Hippocampal formation (tissue), 2 donors: ENCODE measurements at regions not wholly inside any gene's neighbourhood (a gene's known extent, or its start where the extent isn't known, plus 50 kb on each side); places are given as distances from the start of the nearest gene placed in this dataset.

Source experiments
- DNase-seq, 2 donors: peaks; one replicate each; lab custom pipeline; 2025; lab: John Stamatoyannopoulos, UW

GRCh38 chr17:77419095-77419494, 278.3 kb downstream of the SEC14L1 start:
- DNase-seq = no peak

DNA sequence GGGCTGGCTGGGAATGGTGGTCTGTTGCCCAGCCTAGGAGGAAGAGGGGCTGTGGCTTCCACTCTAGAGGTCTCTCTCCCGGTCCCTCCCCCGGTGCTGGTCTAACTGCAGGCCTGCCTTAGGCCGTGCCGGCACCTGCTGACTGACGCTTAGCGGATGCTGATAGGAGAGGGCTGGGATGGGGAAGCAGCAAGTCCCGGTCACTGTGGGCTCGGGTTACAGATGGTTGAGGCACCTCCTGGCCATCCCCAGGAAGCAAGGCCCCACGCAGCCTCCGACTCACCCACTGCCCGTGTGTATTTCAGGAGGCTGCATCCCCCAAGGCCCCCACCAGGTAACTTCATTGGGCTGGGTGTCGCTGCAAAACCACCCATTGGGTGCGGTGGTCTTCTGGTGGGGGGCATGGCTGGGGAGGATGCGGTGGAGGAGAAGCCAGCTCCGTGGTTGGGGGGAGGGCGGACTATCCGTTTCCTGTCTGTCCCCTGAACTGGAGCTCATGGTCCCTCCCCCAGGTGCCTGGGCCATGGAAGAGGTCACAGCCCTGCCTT, 278.9 kb downstream of the SEC14L1 start:
- no peak for DNase-seq

- DNase-seq = no peak
Observed at GRCh38 chr17:77420095-77420803, 279.5 kb downstream of the SEC14L1 start.

DNA sequence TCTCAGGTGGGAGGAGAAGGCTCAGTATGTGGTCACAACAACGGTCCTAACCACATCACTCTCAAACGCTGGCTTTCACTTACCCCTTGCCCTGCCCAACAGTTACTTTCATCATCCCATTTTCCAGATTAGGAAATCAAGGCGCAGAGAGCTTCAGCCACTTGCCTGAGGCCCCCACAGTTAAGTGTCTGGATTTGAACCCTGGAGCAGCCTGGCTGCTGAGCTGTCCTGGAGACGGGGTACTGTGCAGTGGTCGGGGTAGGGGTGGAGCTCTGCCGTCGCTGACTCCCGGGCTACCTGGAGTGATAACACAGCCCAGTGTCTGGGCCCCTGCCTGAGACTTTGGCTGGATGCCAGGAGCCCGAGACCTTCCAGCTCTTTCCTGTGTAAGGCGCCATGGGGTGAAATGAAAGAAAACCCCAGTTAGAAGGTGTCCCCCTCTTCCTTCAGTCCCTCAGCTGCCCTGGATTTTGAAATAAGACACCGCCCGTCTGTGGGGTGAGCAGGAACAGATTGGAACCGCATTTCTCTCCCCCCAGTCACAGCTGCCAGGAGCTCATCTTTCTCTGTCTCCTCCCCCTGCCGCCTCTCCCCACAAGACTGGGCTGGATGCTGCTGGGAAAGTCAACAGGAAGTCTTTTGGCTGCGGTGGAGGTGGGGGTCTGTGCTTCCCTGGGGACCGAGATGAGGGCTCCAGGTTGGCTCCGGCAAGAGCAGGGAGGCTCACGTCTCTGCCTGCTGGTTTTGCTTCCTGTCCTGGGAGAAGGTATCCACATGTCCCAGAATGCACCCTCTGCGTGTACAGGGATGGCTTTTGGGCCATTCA, 280.2 kb downstream of the SEC14L1 start:
- no peak for DNase-seq

GRCh38 chr17:77421630-77421972, 280.8 kb downstream of the SEC14L1 start:
- no peak for DNase-seq

DNA sequence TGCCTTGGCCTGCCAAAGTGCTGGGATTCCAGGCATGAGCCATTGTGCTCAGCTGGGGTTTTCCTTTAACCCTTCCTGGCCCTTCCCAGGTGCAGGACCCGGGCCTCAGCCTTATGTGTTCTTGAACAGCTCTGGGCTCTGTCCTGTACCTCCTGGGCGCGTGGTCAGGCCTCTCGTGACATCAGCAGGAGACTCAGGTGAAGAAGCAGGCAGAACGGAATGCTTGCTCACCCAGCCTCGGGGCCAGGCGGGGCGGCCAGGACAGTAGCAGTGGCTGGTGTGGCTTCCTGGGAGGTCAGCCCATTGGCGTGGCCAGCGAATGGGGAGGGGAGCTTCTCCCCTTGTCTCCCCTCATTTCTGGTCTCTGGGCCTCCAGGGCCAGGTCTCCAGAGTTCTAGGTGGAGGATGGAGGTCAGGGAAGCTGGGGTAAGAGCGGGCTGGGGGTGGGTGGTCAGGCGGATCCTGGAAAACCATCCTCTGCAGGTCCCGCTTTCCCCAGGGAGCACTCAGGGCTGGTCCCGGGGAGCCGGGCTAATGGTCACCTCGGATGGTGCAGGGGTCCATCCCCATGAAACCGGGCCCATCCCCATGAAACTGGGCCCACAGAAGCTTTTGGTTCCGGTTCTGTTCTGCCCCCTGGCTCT, 281.5 kb downstream of the SEC14L1 start:
- no peak for DNase-seq

DNA sequence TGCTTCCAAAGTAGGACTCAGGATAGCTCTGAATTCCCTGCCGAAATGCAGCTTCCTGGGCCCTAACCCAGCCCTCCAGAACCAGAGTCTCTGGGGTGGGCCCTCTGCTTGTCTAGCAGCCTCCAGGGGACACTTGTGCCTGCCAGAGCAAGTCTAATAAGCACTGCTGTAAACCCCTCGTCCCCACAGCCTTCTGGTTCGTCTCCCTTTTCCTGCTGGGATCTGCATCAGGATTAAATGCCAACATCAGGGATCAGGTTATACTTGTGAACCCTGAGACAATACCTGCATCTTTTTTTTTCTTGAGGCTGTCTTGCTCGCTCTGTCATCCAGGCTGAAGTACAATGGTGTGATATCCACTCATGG, 282.0 kb downstream of the SEC14L1 start:
- DNase-seq = no peak

DNA sequence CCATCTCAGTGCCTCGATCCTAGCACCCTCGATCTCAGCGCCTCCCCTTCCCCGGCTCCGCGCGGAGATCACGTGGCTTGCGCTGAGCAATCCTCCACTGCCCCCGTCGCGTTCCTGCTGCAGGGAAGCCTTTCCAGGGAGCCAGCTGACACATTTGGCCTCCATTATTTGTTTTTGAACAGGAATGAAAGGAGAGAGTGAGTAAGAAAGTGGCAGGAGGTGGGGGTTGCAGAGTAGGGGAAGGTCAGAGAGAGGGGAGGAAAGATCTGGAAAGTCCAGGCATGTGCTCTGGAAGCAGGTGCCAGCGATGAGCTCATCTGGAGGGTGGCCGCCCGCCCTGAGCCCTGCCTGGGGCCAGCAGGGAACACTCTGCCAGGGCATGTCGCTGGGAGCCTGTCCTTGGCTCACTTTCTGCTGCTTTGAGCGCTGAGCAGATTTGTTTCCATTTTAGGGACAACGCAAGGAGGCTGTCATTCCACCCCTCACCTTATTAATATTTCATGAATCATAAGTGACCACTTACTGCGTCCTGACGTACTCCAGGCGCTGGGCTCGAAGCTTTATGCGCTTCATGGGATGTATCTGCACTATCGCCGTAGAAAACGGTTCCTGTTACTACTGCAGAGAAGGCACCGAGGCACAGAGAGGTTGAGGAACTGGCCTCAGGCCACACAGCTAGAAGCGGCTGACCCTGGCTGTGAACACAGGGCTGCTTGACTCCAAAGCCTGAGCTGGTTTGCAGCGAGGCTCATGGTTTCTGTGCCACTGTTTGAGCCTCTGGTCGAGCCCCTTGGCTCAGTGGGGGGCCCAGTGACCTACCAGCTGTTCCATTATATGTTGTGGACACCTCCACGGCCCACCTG, 283.1 kb downstream of the SEC14L1 start:
- DNase-seq = peak; percentile 52 to 58

GRCh38 chr17:77424585-77425344, 284.0 kb downstream of the SEC14L1 start:
- peak; percentile 36 to 77 for DNase-seq

- DNase-seq = no peak
Observed at GRCh38 chr17:77425348-77425747, 284.6 kb downstream of the SEC14L1 start.

- DNase-seq = no peak
Observed at GRCh38 chr17:77425791-77426641, 285.2 kb downstream of the SEC14L1 start.

- DNase-seq = no peak
Observed at GRCh38 chr17:77426676-77427386, 286.1 kb downstream of the SEC14L1 start.

- no peak for DNase-seq
Observed at GRCh38 chr17:77427391-77427991, 286.7 kb downstream of the SEC14L1 start.

DNA sequence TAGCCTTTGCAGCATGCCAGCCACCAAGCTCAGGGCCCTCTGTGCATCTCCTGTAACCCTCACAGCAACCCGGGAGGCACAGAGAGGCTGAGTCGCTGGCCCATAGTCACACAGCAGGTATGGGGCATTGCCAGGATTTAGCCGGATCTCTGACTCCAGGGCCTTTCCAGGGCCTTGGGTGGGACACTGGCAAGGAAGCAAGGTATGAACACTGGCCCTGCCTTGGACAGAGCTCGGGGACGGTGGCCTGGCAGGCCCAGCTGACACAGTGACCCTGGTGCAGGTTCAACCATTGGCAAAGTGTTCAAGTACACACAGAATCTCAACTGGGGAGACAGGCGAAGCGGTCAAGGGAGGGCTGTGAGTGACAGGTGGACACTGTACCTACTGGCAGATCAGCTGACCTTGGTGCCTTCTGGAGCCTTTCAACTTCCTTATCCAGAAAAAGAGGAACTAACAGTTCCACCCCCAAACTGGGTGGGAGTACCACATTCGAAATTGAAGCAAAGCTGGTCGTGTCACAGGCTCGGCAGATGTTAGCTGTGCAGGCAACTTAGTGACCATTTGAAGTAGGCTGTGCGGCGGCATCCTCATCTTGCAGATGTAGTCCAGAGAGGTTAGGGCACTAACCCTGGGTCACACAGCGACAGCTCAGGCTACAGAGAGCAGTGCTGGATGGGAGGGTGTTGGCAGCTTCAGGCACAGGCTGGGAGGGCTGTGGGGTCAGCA, 287.4 kb downstream of the SEC14L1 start:
- DNase-seq = peak in 1 of 2 donors; percentile 42

DNA sequence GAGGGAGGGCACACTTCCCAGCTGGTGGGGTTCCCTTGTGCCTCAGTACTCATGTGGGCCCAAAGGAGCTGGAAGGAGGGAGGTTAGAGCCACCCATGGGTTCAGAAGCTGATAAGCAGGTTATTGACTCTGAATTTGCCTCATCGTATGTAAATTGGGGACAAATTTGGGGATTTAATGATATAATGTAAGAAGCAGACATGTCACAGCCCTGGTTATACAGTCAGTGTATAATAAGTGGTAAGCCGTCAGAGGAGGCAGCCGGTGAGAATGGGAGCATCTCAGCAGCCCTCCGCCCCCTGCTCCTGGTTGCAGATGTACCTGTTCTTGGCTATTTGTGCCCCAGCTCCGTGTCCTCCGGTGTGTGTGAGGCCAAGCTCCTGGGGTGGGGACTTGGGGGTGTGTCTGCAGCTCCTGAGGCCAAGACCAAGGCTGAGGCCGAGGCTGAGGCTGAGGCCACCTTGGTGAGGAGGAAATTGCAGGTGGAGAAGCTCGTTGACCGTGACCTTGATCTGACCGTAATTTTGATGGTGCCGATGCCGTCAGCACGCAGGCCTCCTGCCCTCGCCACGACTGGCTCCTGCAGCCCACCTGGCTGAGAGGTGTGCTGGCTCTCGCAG, 288.1 kb downstream of the SEC14L1 start:
- no peak for DNase-seq

DNA sequence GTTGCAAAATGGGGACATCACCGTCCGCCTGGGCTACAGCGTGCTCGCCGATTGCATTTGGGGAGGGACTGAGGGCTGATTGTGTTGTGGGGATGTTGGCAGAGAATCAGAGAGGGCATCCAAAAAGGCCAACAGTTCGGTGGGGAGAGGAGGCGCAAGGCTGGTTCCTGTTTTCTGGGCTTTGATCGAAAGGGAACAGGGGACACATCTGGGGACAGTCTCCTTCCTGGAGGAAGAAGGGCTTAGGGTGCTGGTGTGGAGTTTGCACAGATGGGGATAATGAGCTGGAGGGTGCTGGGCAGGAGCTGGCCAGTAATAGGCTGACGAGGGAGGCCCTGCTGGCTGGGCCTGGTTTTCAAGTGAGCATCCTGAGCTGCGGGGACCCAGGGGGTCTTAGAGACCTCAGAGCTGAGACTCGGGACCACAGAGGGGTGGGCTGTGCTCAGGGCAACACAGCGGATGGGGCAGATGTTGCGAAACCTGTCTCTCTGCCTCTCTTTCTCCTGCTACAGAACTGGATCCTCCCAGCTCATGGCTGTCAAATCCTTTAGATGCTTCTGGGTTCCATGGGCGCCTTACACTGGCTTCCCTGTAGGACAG, 288.7 kb downstream of the SEC14L1 start:
- no peak for DNase-seq
